ENCODE measurements at regions not wholly inside any gene's neighbourhood (a gene's known extent, or its start where the extent isn't known, plus 50 kb on each side); places are given as distances from the start of the nearest gene placed in this dataset.

GRCh38 chr9:13970426-13970825 lies 343.5 kb downstream of the NFIB start:
- TF ChIP-seq CTCF (IDR thresholded peaks at IDR 0.05) (no peak), POLR2A (IDR thresholded peaks at IDR 0.05) (no peak)
